HepG2 (cell line): ENCODE measurements at regions not wholly inside any gene's neighbourhood (a gene's known extent, or its start where the extent isn't known, plus 50 kb on each side); places are given as distances from the start of the nearest gene placed in this dataset.

Experiments
- ATAC-seq: fragments of 200-7000 bp; cut with Tn5 transposase; 3 replicates; pipeline ENCODE4 v1.9.1; 2020; ENCODE audit warnings: mild to moderate bottlenecking, moderate library complexity
- BruUV-seq: library from RNA; stranded (reverse); fragments of 400-500 nt; replicated peaks from 2 replicates; lab custom pipeline; 2021; lab: Mats Ljungman, UMichigan
- CTCF ChIA-PET: fragments of 300-600 bp; formaldehyde crosslinking; extraction: SDS; loops from one replicate; lab custom pipeline; 2021; ENCODE audit warnings: low total read pairs, inconsistent platforms, low intra/inter-chr PET ratio; lab: Yijun Ruan, JAX
- POLR2A ChIA-PET: fragments of 350-600 bp; sonication (Branson Sonifier 250); formaldehyde crosslinking; loops from one replicate; lab custom pipeline; 2020; ENCODE audit warnings: antibody characterized with exemption, inconsistent platforms; lab: Yijun Ruan, JAX
- DNase-seq: peaks from one replicate; pipeline ENCODE4 v3.0.0-alpha.2; 2015; ENCODE audit warnings: low spot score
- FAIRE-seq: peaks from 3 replicates; lab custom pipeline; 2011; peaks lifted over from hg19 to GRCh38; lab: Jason Lieb, UNC
- H2AFZ ChIP-seq: one replicate; pipeline ENCODE4 v1.6.1; 2011; ENCODE audit warnings: low read length, inconsistent platforms
- H3K27ac ChIP-seq: fragments of 300-600 bp; 3 replicates; pipeline ENCODE4 v1.8.0; 2011; ENCODE audit warnings: mixed run types, mild to moderate bottlenecking, mixed read lengths, low read length, inconsistent platforms; ENCODE audit not compliant: insufficient read depth; ENCODE audit errors: extremely low read length
- H3K27me3 ChIP-seq, 2 experiments: fragments of 200-600 bp in 1 of 2; 2 replicates in 1 of 2; 3 replicates in 1 of 2; pipeline versions ENCODE4 v1.6.0 to v1.8.0; 2011; ENCODE audit warnings: low read length in 2 of 2, mild to moderate bottlenecking in 2 of 2, moderate library complexity in 2 of 2, inconsistent platforms in 1 of 2; ENCODE audit not compliant: insufficient read depth in 2 of 2, control insufficient read depth in 1 of 2
- H3K36me3 ChIP-seq, 2 experiments: fragments of 200-600 bp in 1 of 2; replicated peaks in 1 of 2; 2 replicates in 1 of 2; 3 replicates in 1 of 2; pipeline versions ENCODE4 v1.5.1 to v1.8.0; 2011; ENCODE audit warnings: low read length in 2 of 2, inconsistent platforms in 1 of 2; ENCODE audit not compliant: insufficient read depth in 2 of 2, control insufficient read depth in 1 of 2
- H3K4me1 ChIP-seq: 2 replicates; pipeline ENCODE4 v1.5.1; 2012; ENCODE audit warnings: low read length, inconsistent platforms; ENCODE audit not compliant: insufficient read depth
- H3K4me2 ChIP-seq: 2 replicates; pipeline ENCODE4 v1.6.0; 2011; ENCODE audit warnings: low read depth, low read length, inconsistent platforms
- H3K4me3 ChIP-seq, 3 experiments: fragments of 200-600 bp in 1 of 3; sonication (generic), shearing (Covaris generic) in 1 of 3; replicated peaks in 1 of 3; 2 replicates each; pipeline ENCODE4 v1.5.1; 2011 to 2016; ENCODE audit warnings: low read length in 3 of 3, inconsistent platforms in 2 of 3, low read depth in 2 of 3, mild to moderate bottlenecking in 2 of 3, control low read depth in 1 of 3, mixed read lengths in 1 of 3; ENCODE audit not compliant: insufficient read depth in 1 of 3
- H3K79me2 ChIP-seq: one replicate; pipeline ENCODE4 v1.6.1; 2011; ENCODE audit warnings: low read length, inconsistent platforms; ENCODE audit not compliant: insufficient read depth
- H3K9ac ChIP-seq: 2 replicates; pipeline ENCODE4 v1.6.0; 2011; ENCODE audit warnings: mild to moderate bottlenecking, low read depth, low read length, inconsistent platforms; ENCODE audit not compliant: insufficient read depth
- H3K9me3 ChIP-seq: 2 replicates; pipeline ENCODE4 v1.5.1; 2012; ENCODE audit warnings: mild to moderate bottlenecking, low read length
- H4K20me1 ChIP-seq: 2 replicates; pipeline ENCODE4 v1.6.0; 2011; ENCODE audit warnings: inconsistent platforms, mild to moderate bottlenecking, low read length, moderate library complexity; ENCODE audit not compliant: insufficient read depth
- NR2F6 ChIP-seq, 2 experiments: IDR thresholded peaks; 2 replicates each; pipeline ENCODE4 v1.6.1; 2016; ENCODE audit warnings: antibody characterized with exemption in 1 of 2, mild to moderate bottlenecking in 1 of 2
- PPARG ChIP-seq: conservative IDR thresholded peaks from 2 replicates; pipeline ENCODE4 v1.6.1; 2016; ENCODE audit warnings: missing biosample characterization, missing genetic modification reagents
- YEATS4 ChIP-seq: sonication (generic); formaldehyde crosslinking; IDR thresholded peaks from 2 replicates; pipeline ENCODE4 v1.4.0; 2020; ENCODE audit warnings: missing genetic modification reagents, borderline replicate concordance
- ZMYM3 ChIP-seq: sonication (generic); formaldehyde crosslinking; IDR thresholded peaks from 2 replicates; pipeline ENCODE4 v1.5.1; 2020; ENCODE audit warnings: mild to moderate bottlenecking, missing genetic modification reagents
- ZNF18 ChIP-seq: sonication (generic); formaldehyde crosslinking; IDR thresholded peaks from 2 replicates; pipeline ENCODE4 v1.8.0; 2022; ENCODE audit warnings: mild to moderate bottlenecking, missing genetic modification reagents; ENCODE audit not compliant: insufficient replicate concordance
- ZNF768 ChIP-seq: sonication (generic); formaldehyde crosslinking; IDR thresholded peaks from 2 replicates; pipeline ENCODE4 v1.4.0; 2020; ENCODE audit warnings: missing genetic modification reagents
- ZNF776 ChIP-seq: sonication (generic); formaldehyde crosslinking; IDR thresholded peaks from 2 replicates; pipeline ENCODE4 v1.4.0; 2020; ENCODE audit warnings: mild to moderate bottlenecking, missing genetic modification reagents
- WGBS: methylation state at CpG from one replicate; pipeline ENCODE4 v1.1.6; 2017; ENCODE audit warnings: low lambda C conversion rate; 5-methylcytosine and 5-hydroxymethylcytosine counted together
- in situ Hi-C: cut with HindIII; loops from 2 replicates; pipeline ENCODE4 v1.10.0; 2017; ENCODE audit warnings: low pct_unique_long_range_greater_than_20kb; ENCODE audit not compliant: extremely low pct_ligation_motif_present
- intact Hi-C: fragments of 100-400 bp; cut with micrococcal nuclease; formaldehyde crosslinking; loops from one replicate; pipeline ENCODE4 v1.10.0; 2022; ENCODE audit not compliant: unreplicated experiment

- intact Hi-C loops = loop anchor here (1.0 kb wide), 1 partner anchor 97 kb away; no protein-coding TSS in a partner anchor
- WGBS = no CpG with 5 or more reads among the region's 1 CpG
- no TSS peak for BruUV-seq
- H3K36me3 ChIP-seq = no peaks in the 10 kb centered on the region
- peak overlapping the region; percentile 66 for H3K27ac ChIP-seq
- FAIRE-seq (no peak), ATAC-seq (no peak), DNase-seq (no peak)
- peak overlapping the region; percentile 51 for H3K4me2 ChIP-seq
- peaks cover 55% of the 10 kb centered on the region for H3K4me1 ChIP-seq
- in situ Hi-C loops = no loop called here
- no peaks in the 10 kb centered on the region for H3K9me3 ChIP-seq
- TF ChIP-seq PPARG (CRISPR knock-in tag) = 0 out of 2 replicates have a peak, but pooled peaks have one; percentile 21
- no peak for TF ChIP-seq ZNF776 (CRISPR knock-in tag)
- peaks cover 4% of the 10 kb centered on the region for H3K79me2 ChIP-seq
- ChIA-PET POLR2A (interaction anchor here (1.1 to 1.5 kb wide), 3 partner anchors 75 to 291 kb away, joined by 3 to 5 read pairs (median 4); partner anchors contain the start of gene HDAC11), CTCF (no interaction called here)
- H3K27me3 ChIP-seq = no peaks in the 10 kb centered on the region
- H4K20me1 ChIP-seq = peaks cover 5% of the 10 kb centered on the region; the same call in 1 of the 2 replicates
- H2AFZ ChIP-seq = no peak overlapping the region
- no peak overlapping the region for H3K9ac ChIP-seq
- peak overlapping the region in 1 of 3 experiments; percentile 11; a peak in 1 of 6 replicates for H3K4me3 ChIP-seq
Observed at GRCh38 chr3:13188975-13189374, 115.7 kb upstream of the IQSEC1 start.

GRCh38 chr3:13188181-13188779 is 115.1 kb upstream of the IQSEC1 start:
- CTCF ChIA-PET = no interaction called here
- FAIRE-seq = no peak
- POLR2A ChIA-PET = interaction anchor here (1.3 kb wide), 1 partner anchor 76 kb away, joined by 3 read pairs; no protein-coding TSS in a partner anchor

More at GRCh38 chr3:13188181-13188779, 115.1 kb upstream of the IQSEC1 start:
- Histone ChIP-seq H3K36me3 (no peaks in the 10 kb centered on the region), H3K4me2 (no peak overlapping the region), H3K9me3 (no peaks in the 10 kb centered on the region), H3K79me2 (peaks cover 4% of the 10 kb centered on the region), H4K20me1 (peaks cover 5% of the 10 kb centered on the region; the same call in 1 of the 2 replicates), H3K27me3 (no peaks in the 10 kb centered on the region), H3K4me3 (no peak overlapping the region), H3K4me1 (peaks cover 48% of the 10 kb centered on the region), H3K9ac (no peak overlapping the region), H2AFZ (no peak overlapping the region), H3K27ac (no peak overlapping the region)
- intact Hi-C loops (no loop called here), in situ Hi-C loops (no loop called here)
- TF ChIP-seq ZMYM3 (CRISPR knock-in tag) (peak; percentile 38; the same call in 1 of the 2 replicates), YEATS4 (CRISPR knock-in tag) (no peak), ZNF18 (CRISPR knock-in tag) (no peak), NR2F6 (IDR thresholded peaks at IDR 0.05) (no peak), NR2F6 (CRISPR knock-in tag; IDR thresholded peaks at IDR 0.05) (no peak), ZNF768 (CRISPR knock-in tag) (peak; percentile 84)
- ATAC-seq (no peak), DNase-seq (no peak)
- no TSS peak for BruUV-seq
- WGBS = 100% methylated on average over 4 of the region's 4 CpGs
